HG03469 (cell line): ENCODE measurements at regions not wholly inside any gene's neighbourhood (a gene's known extent, or its start where the extent isn't known, plus 50 kb on each side); places are given as distances from the start of the nearest gene placed in this dataset.

ENCODE experiments used
- ATAC-seq: cut with Tn5 transposase; IDR thresholded peaks from one replicate; pipeline ENCODE4 v1.9.1; 2021; ENCODE audit warnings: mild to moderate bottlenecking, moderate library complexity, moderate number of reproducible peaks; ENCODE audit not compliant: unreplicated experiment

DNA sequence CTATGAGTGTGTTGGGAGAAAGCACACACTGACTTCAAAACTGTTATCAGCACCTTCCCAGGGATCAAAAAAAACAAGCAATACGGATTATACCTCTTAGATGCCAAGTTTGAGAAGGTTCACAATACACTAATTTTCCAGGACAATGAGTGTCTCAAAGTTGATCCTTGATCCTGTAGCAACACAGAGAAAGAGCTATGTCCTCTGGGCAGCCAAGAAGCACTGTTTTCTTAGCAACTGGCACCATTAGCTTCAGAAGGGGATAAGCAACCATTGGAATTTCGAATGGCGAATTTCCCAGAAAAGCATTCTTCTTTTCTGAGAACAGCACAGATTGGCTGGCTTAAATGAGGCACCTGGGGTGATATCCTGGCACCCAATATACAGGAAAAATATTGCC lies 270.3 kb upstream of the RORA start:
- ATAC-seq: no peak

DNA sequence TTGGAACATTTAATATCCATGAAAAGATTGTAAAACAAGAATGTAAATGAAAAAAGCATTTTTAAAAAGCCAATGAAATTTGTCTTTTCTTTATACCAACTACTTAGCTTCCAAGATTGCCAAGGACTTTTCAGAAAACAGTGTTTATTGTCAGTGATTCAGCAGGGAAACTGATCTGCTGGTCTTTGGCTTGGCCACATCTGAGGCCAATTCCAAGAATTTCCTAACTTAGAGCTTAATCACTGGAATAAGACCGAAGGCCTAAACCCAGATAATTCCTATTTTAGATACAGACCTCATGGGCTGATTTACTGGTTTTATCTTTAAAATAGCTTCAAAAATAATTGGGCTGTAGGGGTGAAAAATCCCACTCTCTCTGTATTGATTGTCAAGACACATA lies 260.5 kb upstream of the RORA start:
- no peak for ATAC-seq

- no peak for ATAC-seq
These were observed 254.5 kb upstream of the RORA start for GRCh38 chr15:61483599-61483998.

DNA sequence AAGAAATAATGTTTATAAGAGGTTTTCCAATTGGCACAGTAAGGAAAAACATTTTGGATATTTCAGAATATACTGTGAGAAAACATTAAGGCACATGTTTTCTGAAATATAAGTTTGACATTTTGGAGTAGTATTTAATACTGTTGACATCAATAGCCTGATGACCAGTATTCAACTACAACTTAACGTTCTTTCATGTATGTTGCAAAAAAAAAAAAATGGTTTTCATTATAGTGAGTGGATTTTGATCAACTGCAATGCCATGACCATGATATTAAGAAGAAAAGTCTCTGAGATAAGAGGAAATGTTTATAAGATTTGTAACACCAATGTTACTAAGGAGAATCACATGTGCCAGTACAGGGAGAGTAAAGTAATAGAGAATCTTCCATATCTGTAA lies 252.8 kb upstream of the RORA start:
- no peak for ATAC-seq

GRCh38 chr15:61480863-61481262 lies 251.8 kb upstream of the RORA start:
- no peak for ATAC-seq

DNA sequence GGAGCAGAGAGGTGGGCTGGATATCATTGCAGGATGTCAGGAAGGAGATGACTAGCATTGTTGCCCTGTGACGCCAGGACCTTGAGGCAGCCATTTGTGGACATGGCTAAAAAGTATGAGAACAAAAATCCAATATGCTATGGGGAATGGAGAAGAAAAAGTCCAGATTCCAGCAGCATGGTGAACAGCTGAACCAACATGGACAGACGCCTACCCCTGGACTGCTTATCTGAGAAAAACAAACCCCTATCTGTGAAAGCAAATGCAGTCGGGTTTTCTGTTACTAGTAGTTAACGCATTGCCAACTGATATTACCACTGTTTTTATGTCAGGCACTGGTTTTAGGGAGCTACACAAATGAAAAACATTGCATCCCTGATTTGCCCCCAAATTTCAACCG lies 251.2 kb upstream of the RORA start:
- ATAC-seq: no peak

DNA sequence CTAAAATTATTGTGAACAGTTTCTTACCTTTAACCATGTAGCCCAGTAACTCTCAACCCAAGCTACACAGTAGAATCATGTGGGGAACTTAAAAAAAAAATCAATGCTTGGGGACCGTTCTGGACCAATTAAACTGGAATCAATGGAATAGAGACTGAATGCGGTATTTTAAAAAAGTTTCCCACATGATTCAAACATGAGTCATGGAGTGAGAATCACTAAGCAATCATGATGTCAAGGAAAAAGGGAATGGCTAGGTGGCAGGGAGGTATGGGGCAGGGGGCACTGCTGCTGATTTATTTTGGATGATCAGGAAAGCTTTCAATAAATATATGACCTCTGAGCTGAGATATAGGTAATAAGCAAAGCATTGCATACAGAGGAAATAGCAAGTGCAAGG lies 250.5 kb upstream of the RORA start:
- ATAC-seq: no peak

GRCh38 chr15:61476741-61477140 lies 247.6 kb upstream of the RORA start:
- no peak for ATAC-seq

- ATAC-seq: no peak
These were observed 245.7 kb upstream of the RORA start for GRCh38 chr15:61474796-61475195.

DNA sequence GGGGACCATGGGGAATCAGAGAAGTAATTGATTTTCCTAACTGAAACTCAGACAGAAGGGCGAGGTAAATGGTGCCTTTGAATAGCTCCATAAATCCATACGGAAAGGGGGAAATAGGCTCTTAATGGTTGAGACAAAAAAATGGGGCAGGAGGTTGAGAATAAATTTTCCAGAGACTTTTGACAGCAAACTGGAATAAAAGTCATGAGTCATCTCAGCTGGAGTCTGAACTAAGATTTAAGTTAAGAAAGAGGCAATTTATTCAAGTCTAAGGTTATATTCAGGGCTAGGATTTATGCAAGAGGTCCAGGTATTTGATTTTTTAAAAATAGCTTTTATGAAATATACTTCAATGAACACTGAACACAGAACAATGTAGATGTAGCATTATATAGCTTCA lies 238.7 kb upstream of the RORA start:
- ATAC-seq: no peak

DNA sequence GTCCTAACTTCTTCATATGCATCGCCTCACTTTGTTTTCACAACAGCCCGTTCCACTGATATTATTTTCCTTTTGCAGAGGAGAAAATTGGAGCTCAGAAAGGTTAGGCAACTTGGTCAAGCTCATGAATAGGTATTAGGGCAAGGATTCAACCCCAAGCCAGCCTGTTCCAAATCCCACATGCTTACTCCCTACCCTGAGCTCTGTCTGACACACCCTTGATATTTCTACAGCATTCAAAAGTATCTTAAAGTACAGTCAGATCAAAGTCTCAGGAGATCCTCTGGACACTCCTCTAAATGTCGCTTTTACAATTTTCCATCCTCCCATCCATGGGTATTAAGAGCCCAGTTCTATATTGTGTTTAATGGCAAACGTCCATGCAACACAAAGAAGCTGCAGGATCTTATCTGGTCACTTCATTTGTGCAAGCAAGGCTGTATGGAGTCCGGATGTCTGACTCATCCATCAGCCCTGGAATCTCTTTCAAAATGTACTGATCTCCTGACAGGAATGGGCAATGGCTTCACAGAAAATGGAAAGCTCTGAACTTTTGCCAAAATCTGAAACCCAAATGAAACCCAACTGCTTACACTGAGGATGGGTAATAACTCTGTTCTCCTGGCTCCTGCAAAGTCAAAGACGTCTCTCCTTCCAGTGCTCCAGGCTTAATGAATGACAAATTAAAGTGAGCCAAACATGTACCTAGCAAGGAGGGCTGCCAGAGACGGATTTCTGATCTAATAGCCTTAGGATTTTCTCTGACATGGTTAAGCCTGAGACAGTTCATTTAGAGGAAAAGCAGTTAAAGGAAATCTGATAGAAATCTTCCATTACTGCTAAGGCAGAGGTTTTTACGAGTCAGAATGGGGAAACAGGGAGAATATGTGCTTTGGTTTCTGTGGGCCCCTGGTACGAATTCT lies 230.9 kb upstream of the RORA start:
- no peak for ATAC-seq

GRCh38 chr15:61457050-61457733 lies 228.1 kb upstream of the RORA start:
- no peak for ATAC-seq

GRCh38 chr15:61449186-61449702 lies 220.1 kb upstream of the RORA start:
- no peak for ATAC-seq

DNA sequence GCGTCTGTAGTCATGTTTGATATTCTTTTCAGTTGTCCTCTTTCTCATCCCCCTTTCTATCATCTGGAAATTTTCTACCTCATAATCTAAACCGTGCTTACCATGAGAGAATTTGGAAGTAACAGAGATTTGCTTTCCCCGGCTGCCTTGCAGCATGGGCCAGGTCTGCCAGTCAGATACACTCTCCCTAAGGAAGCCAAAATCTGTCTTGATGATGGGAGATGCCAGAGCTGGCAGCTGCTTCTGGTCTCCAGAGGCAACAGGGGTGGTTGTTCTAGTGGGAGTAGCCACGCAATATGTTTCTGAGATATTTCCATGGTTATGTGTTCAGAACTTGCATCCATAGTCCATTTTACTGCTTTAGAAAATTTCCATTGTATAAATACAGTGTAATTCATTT lies 218.9 kb upstream of the RORA start:
- ATAC-seq: no peak

DNA sequence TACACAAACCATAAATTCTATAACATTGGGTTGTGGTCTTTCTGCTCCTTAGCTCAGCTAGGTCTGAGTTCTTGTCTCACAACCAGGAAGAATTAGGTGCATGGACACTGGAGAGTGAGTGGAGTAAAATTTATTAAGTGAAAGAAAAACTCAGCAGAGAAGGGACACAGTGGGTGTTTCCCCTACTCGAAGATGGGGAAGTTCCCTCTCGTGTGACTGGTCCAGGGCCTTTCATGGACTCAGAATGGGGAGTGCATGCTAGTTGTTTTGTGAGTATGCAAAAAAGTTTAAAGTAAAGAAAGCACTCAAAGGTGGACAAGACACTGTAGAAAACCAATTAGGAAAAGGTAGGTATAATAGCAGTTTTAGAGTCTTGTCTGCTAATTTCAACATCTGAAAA lies 215.5 kb upstream of the RORA start:
- ATAC-seq: no peak

DNA sequence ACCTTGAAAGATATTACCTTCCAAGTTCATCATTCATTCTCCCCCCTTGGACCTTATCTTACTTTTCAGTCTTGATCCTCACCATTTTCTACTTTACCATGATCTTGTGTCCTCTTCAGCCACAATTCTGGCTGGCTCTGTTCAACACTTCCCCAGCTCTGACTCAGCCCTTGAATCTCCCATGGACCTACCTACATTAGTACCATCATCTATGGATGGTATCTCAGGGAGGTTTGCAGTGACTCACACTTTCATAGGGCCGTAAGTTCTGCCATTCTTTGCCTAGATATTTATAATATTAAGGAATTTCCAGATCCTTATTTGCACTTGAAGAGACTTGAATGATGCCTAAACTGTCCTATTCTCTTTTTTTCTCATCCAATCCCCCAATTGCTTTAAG lies 213.7 kb upstream of the RORA start:
- ATAC-seq: no peak

DNA sequence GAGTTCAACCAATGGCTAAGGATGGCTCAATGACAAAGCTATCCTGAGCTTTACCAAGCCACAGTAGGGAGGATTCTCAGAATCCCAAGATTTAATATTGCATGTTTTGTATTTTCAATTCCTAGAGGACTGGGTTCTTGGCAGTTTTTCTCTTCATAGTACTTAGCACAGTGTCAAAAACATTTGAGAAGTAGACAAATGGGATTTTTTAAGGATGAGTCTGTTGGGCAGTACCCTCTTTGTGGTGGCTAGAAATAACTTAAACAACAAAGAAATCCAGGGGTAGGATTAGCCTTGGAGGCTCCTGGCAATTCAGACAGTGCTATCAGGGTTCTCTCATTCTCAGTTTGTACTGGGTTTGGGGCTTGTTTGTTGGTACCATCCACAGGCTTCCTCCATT lies 212.8 kb upstream of the RORA start:
- ATAC-seq: no peak

GRCh38 chr15:61426466-61426865 lies 197.4 kb upstream of the RORA start:
- ATAC-seq: no peak

DNA sequence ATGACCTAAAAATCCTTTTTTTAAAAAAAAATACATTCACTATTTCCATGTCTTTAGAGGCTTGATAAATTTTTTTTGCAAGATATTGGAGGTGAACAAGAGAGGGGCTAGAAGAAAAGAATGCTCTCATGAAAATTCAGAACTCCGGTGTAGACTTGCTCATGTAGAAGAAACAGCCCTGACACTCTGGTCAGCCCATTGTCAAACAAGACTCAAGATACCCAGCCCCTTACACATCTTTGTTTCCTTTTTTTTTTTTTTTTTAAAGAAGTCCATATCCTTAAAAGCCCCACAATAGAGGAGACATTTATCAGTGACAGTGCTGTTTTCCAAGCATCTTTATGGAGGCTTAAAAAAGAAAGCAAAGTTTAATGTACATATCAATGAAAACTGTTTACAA lies 196.8 kb upstream of the RORA start:
- no peak for ATAC-seq

DNA sequence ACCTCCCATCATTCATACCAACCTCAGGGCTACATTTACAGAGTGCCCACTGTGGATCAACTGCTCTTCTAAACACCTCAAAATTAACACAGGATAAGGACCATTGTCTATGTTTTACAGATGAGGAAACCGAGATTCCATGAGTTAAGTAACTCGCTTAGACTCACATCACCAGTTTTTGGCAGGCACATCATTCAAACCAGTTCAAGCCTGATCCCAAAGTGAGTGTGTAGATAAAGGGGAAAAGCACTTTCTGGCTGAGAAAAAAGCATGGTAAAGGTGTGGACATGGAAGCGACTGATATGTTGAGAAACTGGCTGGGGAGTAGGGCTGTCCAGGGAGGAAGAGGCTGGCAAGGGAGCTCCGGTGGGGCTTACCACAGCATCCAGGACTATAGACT lies 193.7 kb upstream of the RORA start:
- no peak for ATAC-seq

DNA sequence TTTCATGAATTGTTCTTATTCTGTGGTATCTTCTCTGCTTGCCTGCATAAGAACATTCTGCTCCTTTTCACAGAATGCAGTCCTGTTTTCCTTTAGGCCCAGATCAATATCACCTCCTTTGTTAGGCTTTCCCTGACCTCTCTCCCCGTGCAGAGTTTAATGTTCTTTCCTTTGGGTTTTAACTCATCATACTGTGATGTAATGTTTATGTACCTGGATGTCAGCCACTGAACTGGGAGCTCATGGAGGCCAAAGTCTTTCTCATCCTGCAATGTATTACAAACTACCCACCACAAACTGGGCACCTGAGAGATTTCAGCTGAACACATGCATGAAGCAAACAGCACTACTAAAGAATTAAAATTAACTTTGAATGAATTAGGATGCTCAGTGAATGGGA lies 192.8 kb upstream of the RORA start:
- no peak for ATAC-seq

DNA sequence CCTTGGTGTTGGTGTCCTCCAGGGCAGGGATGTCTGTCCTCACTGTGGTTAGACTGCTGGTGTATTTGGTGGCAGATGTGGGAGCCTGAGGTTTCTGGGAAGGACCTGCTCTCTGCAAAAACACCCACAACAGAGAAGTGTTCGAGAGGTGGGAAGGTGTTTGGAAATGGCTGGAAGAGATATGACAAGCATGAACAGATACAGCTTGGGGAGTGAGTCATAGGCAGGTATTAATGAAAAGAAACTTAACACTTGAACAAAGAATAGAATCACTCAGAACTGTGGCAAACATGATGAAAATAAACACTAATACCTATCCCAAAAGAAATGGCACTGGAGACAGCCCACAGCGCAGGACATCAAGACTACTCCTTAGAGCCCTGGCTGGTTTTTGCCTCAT lies 192.4 kb upstream of the RORA start:
- ATAC-seq: no peak
